Transverse colon (tissue), 1 donor: ENCODE measurements at regions not wholly inside any gene's neighbourhood (a gene's known extent, or its start where the extent isn't known, plus 50 kb on each side); places are given as distances from the start of the nearest gene placed in this dataset.

Experiments
- EP300 ChIP-seq: sonication (generic); formaldehyde crosslinking; IDR thresholded peaks from one replicate; pipeline ENCODE4 v1.6.1; 2017; ENCODE audit warnings: antibody characterized with exemption, low read depth
- POLR2A ChIP-seq: fragments of 450-650 bp; IDR thresholded peaks from one replicate; pipeline ENCODE4 v1.6.1; 2016; ENCODE audit warnings: antibody characterized with exemption, mild to moderate bottlenecking, moderate library complexity

GRCh38 chr6:94498099-94498498, 1078.7 kb upstream of the EPHA7 start:
- no peak for TF ChIP-seq EP300
- no peak for TF ChIP-seq POLR2A
